Subcutaneous abdominal adipose tissue (tissue), 5 donors: ENCODE measurements at regions not wholly inside any gene's neighbourhood (a gene's known extent, or its start where the extent isn't known, plus 50 kb on each side); places are given as distances from the start of the nearest gene placed in this dataset.

Experiments
- H3K27ac ChIP-seq: one replicate; pipeline ENCODE4 v1.7.0; 2013; ENCODE audit warnings: low read depth, mild to moderate bottlenecking, inconsistent platforms, low read length, moderate library complexity
- H3K27me3 ChIP-seq, 5 donors: one replicate each; pipeline ENCODE4 v1.7.0; 2013; ENCODE audit warnings: low read length in 5 of 5, inconsistent platforms in 1 of 5; ENCODE audit not compliant: control insufficient read depth in 5 of 5, insufficient read depth in 4 of 5
- H3K36me3 ChIP-seq, 5 donors: one replicate each; pipeline ENCODE4 v1.7.0; 2013; ENCODE audit warnings: low read length in 5 of 5; ENCODE audit not compliant: control insufficient read depth in 5 of 5, insufficient read depth in 5 of 5
- H3K4me1 ChIP-seq, 5 donors: one replicate each; pipeline ENCODE4 v1.7.0; 2013; ENCODE audit warnings: low read length in 5 of 5, mild to moderate bottlenecking in 3 of 5, moderate library complexity in 1 of 5; ENCODE audit not compliant: control insufficient read depth in 5 of 5, insufficient read depth in 5 of 5
- H3K4me3 ChIP-seq, 5 donors: one replicate each; pipeline ENCODE4 v1.7.0; 2013; ENCODE audit warnings: low read length in 5 of 5, low read depth in 1 of 5
- H3K9ac ChIP-seq, 5 donors: one replicate each; pipeline ENCODE4 v1.7.0; 2013; ENCODE audit warnings: low read length in 5 of 5, mild to moderate bottlenecking in 4 of 5, moderate library complexity in 3 of 5
- H3K9me3 ChIP-seq, 5 donors: one replicate each; pipeline ENCODE4 v1.7.0; 2013; ENCODE audit warnings: low read length in 5 of 5; ENCODE audit not compliant: control insufficient read depth in 5 of 5
- donor health status: healthy.
- donor health status: healthy.
- donor health status: healthy.
- donor health status: healthy.
- donor health status: healthy.

DNA sequence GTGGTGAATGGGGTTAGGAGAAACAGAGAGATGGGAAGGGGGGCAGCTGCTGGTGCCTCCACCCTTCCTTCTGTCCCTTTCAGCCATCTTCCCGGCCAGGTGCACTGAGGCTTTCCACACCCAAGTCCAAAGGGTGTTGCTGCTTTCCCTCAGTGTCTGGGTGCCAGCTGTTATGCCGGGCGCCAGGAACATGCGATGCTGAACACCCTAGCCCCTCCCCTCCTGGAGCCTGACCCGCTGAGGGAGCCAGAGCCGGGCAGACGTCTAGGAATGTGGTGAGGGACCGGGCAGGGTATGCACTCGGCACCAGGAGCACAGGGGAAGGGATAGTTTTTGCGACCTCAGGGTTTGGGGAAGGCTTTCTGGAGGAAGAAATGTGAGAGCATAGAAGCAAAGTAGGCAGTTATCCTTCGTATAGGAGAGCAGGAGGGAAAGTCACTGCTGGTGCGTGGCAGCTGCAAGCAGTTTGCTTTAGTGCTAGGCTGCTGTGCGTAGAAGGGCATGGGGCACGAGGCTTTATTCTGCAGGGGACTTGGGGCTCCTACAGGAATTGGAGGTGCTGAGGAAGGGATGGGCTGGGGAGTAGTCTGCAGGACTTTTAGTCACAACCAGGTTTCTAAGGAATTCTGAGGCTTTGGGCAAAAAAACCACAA is 147.7 kb downstream of the TSN start:
- Histone ChIP-seq H3K4me1 (peaks cover 0 to 5% (median 0%) of the 10 kb centered on the region in 5 donors), H3K27ac (no peak overlapping the region), H3K36me3 (no peaks in the 10 kb centered on the region), H3K9me3 (peaks cover 0 to 6% (median 4%) of the 10 kb centered on the region in 5 donors), H3K9ac (no peak overlapping the region), H3K27me3 (peaks cover 4 to 10% (median 9%) of the 10 kb centered on the region in 5 donors), H3K4me3 (no peak overlapping the region)

DNA sequence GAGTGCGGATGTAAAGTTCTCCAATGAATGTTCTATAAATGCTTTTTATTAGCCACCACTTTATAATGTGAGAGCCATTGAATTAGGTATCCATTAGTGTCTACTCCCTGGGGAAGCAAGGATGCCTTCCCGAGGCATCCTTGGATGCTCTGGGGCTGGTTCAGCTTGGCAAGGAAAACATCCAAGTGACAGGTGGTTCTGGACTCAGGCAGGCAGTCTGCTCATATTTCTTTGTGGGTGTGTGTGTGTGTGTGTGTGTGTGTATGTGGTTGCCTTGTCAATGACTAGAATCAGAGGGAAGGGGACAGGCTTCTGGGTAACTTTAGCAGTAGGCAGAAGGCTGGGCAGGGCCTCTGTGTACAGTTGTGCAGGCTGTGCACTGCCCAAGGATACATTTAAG is 149.2 kb downstream of the TSN start:
- peaks cover 4 to 10% (median 9%) of the 10 kb centered on the region in 5 donors for H3K27me3 ChIP-seq
- H3K4me1 ChIP-seq, result peaks cover 0 to 5% (median 0%) of the 10 kb centered on the region in 5 donors
- no peak overlapping the region for H3K4me3 ChIP-seq
- no peaks in the 10 kb centered on the region for H3K36me3 ChIP-seq
- no peak overlapping the region for H3K9ac ChIP-seq
- H3K27ac ChIP-seq, result no peak overlapping the region
- H3K9me3 ChIP-seq, result peaks cover 0 to 6% (median 4%) of the 10 kb centered on the region in 5 donors

DNA sequence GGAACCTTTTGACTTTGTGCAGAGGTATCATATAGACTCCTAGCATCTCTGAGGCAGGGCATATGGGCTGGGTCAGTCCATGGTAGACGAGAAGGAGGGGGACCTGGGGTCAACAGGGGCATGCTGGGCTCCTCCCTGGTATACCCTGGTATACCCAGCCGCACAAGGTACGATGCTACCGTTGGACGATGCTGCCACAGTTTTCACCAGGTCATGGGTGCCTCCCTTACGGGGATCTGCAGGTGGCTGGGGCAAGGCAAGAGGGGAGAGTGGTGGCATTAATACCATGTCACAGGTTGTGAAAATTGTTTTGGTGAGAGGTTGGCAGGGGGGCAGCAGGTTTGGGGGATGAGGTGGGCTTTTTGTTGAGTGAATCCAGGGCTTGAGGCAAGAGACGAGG is 149.8 kb downstream of the TSN start:
- Histone ChIP-seq H3K36me3 (no peaks in the 10 kb centered on the region), H3K9me3 (peaks cover 0 to 6% (median 4%) of the 10 kb centered on the region in 5 donors), H3K4me1 (peaks cover 0 to 5% (median 0%) of the 10 kb centered on the region in 5 donors), H3K9ac (no peak overlapping the region), H3K27ac (no peak overlapping the region), H3K4me3 (no peak overlapping the region), H3K27me3 (peaks cover 4 to 10% (median 8%) of the 10 kb centered on the region in 5 donors)

DNA sequence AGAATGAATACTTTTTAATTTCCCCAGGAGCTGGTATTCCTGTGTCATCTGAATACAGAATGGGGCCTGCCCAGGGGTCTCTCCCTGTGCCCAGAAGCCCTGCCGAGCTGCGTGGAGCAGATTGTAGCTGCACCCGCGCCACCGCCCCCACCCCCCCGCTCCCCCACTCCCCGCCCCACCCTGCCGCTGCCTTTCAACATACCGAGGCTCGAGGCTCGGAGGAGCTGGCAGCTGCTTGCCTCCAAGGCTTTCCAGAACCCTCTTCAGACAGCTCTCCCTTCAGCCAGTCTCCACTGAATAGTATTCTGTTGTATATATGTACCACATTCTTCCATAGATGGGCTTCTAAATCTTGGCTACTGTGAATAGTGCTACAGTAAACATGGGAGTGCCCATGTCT is 150.7 kb downstream of the TSN start:
- Histone ChIP-seq H3K4me3 (no peak overlapping the region), H3K27me3 (peaks cover 4 to 10% (median 6%) of the 10 kb centered on the region in 5 donors), H3K36me3 (no peaks in the 10 kb centered on the region), H3K27ac (no peak overlapping the region), H3K9me3 (peaks cover 0 to 6% (median 4%) of the 10 kb centered on the region in 5 donors), H3K4me1 (peaks cover 0 to 5% (median 0%) of the 10 kb centered on the region in 5 donors), H3K9ac (no peak overlapping the region)

DNA sequence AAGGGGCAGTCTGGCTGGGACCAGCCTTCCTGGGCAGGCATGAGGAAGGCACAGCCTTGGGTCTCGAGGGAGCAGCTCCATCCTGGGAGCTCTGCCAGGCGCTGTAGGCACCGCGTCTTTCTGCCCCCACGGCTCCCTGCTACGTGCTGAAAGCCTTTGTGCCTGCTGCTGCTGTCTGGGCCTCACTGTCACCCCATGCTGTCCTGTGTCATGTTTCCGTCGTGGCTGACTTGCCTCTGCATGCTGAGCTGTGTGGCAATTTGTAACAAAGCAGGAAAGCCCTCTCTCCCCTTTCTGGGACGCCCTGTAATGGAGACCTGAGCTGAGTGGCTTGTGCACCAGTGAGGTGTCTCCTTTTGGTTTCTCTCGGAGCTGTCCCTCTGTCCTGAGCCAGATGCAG is 152.5 kb downstream of the TSN start:
- Histone ChIP-seq H3K27ac (no peak overlapping the region), H3K9ac (no peak overlapping the region), H3K4me1 (peaks cover 0 to 4% (median 0%) of the 10 kb centered on the region in 5 donors), H3K36me3 (no peaks in the 10 kb centered on the region), H3K27me3 (peaks cover 0 to 6% (median 2%) of the 10 kb centered on the region in 5 donors), H3K4me3 (no peak overlapping the region), H3K9me3 (peaks cover 0 to 6% (median 4%) of the 10 kb centered on the region in 5 donors)

DNA sequence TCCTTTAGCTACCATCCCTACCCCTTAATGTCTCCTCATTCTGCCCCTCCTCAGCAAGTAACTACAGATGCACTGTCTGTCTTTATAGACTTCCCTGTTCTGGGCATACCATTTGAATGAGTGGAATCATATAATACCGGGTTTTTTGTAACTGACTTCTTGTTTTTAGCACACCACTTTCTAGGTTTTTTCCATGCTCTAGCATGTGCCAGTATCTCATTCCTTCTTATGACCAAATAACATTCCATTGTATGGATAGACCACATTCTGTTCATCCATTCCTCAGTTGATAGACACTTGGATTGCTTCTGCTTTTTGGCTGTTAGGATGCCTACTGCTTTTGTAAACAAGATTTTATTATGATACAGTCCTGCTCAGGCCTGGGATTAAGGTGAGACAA is 154.7 kb downstream of the TSN start:
- H3K4me1 ChIP-seq, result no peaks in the 10 kb centered on the region
- H3K36me3 ChIP-seq, result no peaks in the 10 kb centered on the region
- peaks cover 0 to 2% (median 0%) of the 10 kb centered on the region in 5 donors for H3K27me3 ChIP-seq
- H3K9ac ChIP-seq, result no peak overlapping the region
- H3K9me3 ChIP-seq, result peaks cover 0 to 6% (median 4%) of the 10 kb centered on the region in 5 donors
- no peak overlapping the region for H3K27ac ChIP-seq
- H3K4me3 ChIP-seq, result no peak overlapping the region

DNA sequence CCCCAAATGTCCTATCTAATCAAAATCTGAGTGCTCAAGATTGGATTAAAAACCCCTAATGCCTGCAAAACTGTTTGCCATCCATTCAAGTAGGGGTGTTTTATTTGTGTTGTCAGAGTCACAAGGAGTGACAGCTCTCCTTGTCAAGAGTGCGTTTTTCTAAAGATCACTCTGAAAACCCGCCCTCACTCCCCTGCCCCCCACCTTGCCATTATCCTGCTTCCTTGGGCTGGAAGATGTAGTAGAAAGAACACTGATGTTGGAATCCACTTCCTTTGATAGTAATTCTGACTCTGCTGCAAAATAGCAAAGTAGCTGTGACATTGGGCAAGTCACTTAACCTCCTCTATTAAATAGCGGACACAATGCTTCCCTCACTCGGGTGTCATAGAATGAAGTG is 155.6 kb downstream of the TSN start:
- H3K4me1 ChIP-seq, result no peaks in the 10 kb centered on the region
- no peak overlapping the region for H3K4me3 ChIP-seq
- no peak overlapping the region for H3K9ac ChIP-seq
- H3K36me3 ChIP-seq, result no peaks in the 10 kb centered on the region
- peaks cover 0 to 2% (median 0%) of the 10 kb centered on the region in 5 donors for H3K27me3 ChIP-seq
- H3K9me3 ChIP-seq, result peaks cover 0 to 6% (median 4%) of the 10 kb centered on the region in 5 donors
- no peak overlapping the region for H3K27ac ChIP-seq

DNA sequence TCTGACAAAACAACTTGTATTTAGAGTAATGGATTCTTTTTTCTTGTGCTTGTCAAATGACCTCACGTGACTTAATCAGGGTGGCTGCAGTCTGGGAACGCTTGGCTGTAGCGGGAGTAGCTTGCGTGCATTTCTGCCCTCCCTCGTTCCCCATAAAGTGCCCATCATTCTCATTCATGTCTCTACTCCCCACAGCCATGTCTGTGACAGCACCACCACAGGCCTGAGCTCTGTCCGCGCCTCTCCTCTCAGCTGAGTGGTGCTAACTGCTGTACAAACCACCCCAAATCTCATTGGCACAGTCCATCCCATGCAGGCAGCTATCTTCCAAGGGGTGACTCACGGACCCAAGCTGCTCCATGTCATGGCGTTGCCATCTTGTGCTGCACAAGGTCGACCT is 161.7 kb downstream of the TSN start:
- Histone ChIP-seq H3K27ac (no peak overlapping the region), H3K27me3 (peaks cover 0 to 3% (median 0%) of the 10 kb centered on the region in 5 donors), H3K9me3 (peaks cover 0 to 5% (median 3%) of the 10 kb centered on the region in 5 donors), H3K9ac (no peak overlapping the region), H3K4me3 (no peak overlapping the region), H3K4me1 (no peaks in the 10 kb centered on the region), H3K36me3 (no peaks in the 10 kb centered on the region)

DNA sequence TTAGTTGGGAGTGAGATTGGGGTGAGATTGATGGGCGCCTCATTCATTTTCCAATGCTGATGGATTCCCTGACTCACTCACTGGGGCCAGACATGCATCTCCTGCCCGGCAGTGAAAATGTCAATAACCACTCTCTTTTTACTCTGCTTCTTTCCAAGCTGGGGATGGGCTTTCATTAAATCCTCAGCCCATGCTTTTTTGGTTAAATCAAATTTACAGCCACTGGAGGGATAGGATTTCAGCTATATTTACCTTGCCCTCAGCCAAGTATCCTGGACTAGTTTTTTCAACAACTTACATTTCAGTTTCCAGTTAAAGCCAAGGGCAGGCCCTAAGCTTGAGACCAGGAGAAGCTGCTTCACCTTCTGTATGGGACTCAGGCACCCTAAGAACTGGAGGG is 162.8 kb downstream of the TSN start:
- peaks cover 0 to 3% (median 0%) of the 10 kb centered on the region in 5 donors for H3K27me3 ChIP-seq
- H3K27ac ChIP-seq, result no peak overlapping the region
- H3K4me1 ChIP-seq, result no peaks in the 10 kb centered on the region
- H3K4me3 ChIP-seq, result no peak overlapping the region
- no peak overlapping the region for H3K9ac ChIP-seq
- peaks cover 0 to 5% (median 3%) of the 10 kb centered on the region in 5 donors for H3K9me3 ChIP-seq
- no peaks in the 10 kb centered on the region for H3K36me3 ChIP-seq

DNA sequence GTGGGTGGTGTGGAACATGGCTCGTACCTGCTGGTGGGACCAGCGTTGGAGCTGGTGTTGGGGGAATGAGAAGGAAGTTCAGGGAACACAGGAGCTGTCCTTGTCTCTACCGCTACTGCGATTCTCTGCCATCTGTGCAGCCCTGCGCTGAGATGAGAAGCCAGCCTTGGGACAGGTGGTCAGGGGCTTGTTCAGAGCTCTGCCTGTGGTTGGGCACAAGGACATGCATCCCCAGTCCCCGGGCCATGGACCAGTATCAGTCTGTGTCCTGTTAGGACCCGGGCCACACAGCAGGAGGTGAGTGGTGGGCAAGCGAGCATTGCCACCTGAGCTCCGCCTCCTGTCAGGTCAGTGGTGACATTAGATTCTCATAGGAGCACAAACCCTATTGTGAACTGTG is 164.4 kb downstream of the TSN start:
- H3K36me3 ChIP-seq, result no peaks in the 10 kb centered on the region
- H3K4me1 ChIP-seq, result no peaks in the 10 kb centered on the region

More for the DNA sequence above, 164.4 kb downstream of the TSN start:
- H3K27ac ChIP-seq, result no peak overlapping the region
- H3K9ac ChIP-seq, result no peak overlapping the region
- H3K27me3 ChIP-seq, result peaks cover 0 to 3% (median 0%) of the 10 kb centered on the region in 5 donors
- H3K9me3 ChIP-seq, result peaks cover 0 to 6% (median 3%) of the 10 kb centered on the region in 5 donors
- no peak overlapping the region for H3K4me3 ChIP-seq
